GM18517 (cell line): ENCODE measurements at regions not wholly inside any gene's neighbourhood (a gene's known extent, or its start where the extent isn't known, plus 50 kb on each side); places are given as distances from the start of the nearest gene placed in this dataset.
A peak's percentile ranks its signal among the peaks of the same experiment; 100 is the strongest.

Source experiments
- ATAC-seq: cut with Tn5 transposase; IDR thresholded peaks from one replicate; pipeline ENCODE4 v1.9.1; 2021; ENCODE audit warnings: mild to moderate bottlenecking, moderate library complexity; ENCODE audit not compliant: unreplicated experiment

DNA sequence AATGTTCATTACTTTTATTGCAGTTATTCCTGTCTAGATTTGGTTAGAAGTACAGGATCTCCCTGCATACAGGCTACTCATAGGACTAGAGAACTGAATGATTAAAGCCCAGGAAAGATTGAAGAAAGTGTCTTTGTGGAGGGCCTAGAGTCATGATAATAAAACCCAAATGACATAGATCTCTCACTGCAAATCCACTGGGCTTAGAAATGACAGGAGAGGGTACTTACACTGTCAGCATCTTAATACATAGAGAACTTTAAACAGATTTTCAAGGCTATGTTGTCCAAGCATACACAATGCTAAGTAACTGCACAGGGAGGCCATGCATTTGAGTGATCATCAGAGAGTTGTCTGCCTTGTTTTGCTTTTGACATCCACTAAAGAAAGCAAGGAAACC lies 383.8 kb upstream of the MAP3K7 start:
- ATAC-seq: no peak

GRCh38 chr6:90967471-90967870 lies 380.6 kb upstream of the MAP3K7 start:
- ATAC-seq: no peak

GRCh38 chr6:90960324-90960723 lies 373.5 kb upstream of the MAP3K7 start:
- ATAC-seq: no peak

DNA sequence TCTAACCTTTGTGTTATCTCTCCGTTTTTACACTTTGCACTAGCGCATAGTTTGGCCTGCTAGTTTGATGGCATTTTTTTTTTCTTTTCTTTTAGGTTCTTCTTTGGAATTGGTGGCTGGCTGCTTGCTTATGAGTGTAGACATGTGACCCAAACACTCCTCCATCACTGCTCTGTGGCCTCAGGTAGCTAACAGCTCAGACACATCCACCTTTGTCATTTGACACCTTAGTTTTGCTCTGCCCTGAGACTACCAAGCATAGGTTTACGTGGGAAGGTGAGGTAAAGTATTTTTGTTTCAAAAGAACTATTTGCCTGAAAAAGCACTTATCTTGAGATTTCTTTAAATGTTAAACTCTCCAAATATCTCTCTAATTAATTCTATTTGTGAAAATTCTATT lies 368.4 kb upstream of the MAP3K7 start:
- no peak for ATAC-seq

DNA sequence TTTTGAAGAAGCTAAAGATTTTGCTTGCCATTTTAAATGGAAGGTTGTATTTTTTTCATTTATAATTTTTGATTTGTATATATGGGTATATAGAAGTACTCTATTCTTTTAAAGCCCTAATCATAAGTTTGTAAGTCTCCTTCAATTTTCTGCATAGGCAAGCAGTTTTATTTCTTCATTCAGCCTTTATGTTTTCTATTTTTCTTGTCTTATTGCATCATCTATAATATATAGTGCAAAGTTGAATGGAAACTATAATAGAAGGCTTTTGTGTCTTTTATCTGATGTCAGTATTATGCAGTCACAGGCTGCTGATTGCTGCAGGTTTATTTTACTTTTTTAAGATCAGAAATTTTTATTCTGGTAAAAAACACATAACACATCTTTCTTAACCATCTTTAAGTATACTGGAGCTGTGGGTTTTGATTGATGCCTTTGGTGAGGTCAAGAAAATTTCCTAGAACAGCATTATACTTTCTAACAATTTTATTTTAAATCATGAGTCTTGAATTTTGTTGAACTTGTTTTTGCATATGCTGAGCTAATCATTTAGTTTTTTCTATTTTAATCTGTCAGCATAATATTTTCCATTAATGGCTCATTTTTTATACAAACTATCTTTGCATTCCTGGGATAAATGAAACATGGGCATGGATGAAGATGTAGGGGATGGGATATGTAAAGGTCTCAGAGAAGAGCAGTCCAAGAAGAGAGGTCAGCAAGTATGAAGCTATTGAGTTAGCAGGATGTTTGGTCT lies 366.7 kb upstream of the MAP3K7 start:
- no peak for ATAC-seq

GRCh38 chr6:90952176-90952575 lies 365.3 kb upstream of the MAP3K7 start:
- ATAC-seq: no peak

DNA sequence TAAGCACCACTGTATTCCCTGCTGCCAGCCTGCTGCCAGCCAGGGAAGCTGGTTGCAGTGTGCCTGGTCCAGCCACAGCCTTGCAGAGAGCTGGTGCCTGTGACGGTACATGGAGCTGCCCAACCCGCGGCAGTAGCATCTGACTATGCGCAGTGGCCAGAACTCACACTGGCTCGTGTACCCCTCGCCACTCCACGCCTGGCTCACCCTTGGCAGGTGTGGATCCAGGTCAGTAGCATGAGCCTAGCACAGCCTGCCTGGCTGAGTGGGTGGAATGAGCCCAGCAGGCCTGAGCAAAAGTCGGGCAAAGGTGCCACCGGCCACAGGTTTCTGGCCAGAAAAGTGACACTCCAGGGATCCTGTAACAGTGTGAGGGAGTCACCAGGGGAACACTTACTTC lies 361.7 kb upstream of the MAP3K7 start:
- no peak for ATAC-seq

GRCh38 chr6:90947184-90948064 lies 360.6 kb upstream of the MAP3K7 start:
- no peak for ATAC-seq

GRCh38 chr6:90941885-90942284 lies 355.0 kb upstream of the MAP3K7 start:
- ATAC-seq: no peak

GRCh38 chr6:90940812-90941481 lies 354.1 kb upstream of the MAP3K7 start:
- peak; percentile 99 for ATAC-seq

DNA sequence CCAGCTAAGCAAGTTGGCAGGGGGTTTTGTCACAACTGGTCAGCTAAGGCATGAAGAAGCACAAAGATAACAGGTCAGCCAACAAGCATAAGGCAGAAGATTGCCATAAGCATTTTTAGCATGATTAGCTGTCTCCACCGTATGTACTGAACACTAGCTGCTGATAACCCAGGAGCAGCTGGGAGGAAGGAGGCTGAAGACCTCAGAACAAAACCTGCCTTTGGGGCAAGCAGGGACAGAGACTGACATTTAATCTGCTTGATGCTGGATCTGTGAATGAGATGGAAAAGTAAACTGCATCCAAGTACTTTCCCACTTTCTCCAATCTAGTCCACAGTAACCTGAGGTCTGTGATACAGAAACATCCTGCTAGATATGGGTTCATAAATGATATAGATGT lies 353.0 kb upstream of the MAP3K7 start:
- ATAC-seq: no peak

DNA sequence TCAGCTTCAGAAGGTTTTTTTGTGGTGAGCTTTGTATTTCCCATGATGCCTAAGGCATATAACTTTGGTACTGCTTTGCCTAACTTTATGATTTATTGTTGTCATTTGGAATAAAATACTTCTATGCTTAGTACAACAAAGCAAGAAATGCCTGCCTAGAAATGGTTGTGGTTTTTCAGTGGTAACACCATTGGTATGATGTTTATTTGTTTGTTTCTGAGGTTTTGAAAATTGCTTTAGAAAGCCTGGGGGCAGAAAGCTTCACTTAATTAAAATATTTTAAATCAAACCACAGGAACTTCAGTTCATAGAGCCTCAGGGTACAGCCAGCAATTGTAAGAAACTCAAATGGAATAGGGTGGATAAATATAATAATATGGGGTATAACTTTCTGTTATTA lies 351.2 kb upstream of the MAP3K7 start:
- no peak for ATAC-seq

DNA sequence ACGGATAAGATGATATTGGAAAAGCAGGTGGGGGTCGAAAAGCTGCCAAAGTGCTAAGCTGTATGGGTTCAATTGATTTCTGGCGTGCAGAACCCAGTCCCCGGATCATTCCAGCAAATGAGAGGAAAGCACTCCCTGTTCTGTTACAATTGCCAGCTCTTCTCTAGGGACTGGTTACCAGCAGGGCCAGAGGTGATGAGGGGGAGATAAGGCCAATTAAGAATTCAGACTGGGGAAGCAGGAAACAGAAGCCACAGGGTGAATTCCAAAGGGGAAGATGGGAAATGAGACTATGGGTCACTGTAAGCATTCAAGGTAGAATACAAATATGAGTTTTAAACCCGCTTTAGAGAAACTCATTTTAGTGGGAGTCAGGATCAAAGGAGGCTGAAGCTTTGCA lies 349.4 kb upstream of the MAP3K7 start:
- ATAC-seq: no peak

- ATAC-seq: no peak
Observed at GRCh38 chr6:90934966-90935365, 348.1 kb upstream of the MAP3K7 start.

DNA sequence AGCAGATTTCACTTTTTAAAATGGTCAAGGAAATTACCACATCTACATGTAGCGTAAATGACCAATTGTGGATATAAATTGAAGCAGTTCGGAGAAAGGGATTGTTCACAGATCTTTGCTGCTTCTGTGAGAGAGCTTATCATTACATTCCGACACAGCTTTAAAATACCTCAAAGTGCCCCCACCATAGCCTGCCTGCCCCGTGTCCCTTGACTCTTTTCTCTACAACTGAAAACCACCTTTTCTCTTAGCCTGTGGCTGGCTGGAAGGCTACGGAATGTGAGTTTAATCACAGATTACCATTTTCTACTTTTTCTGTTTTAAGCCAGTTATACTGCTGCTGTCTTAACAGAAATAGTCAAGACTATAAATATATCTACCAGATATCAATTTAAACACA lies 347.2 kb upstream of the MAP3K7 start:
- no peak for ATAC-seq

DNA sequence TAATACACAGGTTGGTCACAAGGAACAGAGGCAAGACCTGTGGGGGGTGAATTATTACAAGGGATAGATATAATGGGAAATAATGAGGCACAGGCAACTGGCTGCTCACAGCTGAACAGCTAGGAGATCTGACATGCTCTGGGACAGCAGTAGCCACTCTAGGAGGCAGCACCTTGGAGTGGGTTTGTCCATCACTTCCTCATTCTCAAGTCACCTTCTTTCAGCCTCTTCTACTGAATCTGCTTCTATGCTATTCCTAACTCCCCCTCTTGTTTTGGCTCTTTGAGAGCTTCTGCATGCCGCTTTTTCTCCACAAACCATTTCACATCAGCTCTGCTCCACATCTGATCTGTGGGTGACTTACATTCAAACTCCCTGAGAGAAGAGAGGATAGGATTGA lies 345.5 kb upstream of the MAP3K7 start:
- ATAC-seq: no peak

- ATAC-seq: no peak
Observed at GRCh38 chr6:90928051-90928450, 341.2 kb upstream of the MAP3K7 start.

GRCh38 chr6:90925726-90926125 lies 338.9 kb upstream of the MAP3K7 start:
- ATAC-seq: no peak

DNA sequence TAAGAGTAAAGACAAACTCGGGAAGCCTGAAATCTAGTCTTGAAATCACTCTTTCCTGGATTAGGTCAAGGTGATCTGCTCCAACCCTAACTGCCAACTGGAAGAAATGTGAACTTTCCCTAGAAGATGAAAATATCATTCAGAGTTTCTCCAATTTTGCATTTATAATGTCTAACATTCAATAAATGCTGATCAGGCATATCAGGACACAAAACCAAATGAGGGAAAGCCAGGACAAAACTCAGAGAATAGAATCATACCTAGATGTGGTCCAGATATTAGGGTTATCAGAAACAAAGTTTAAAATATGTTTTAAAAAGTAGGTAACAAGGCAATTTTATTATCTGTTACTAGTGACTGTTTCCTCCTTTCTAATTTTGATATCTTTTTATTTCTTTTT lies 335.5 kb upstream of the MAP3K7 start:
- ATAC-seq: no peak

DNA sequence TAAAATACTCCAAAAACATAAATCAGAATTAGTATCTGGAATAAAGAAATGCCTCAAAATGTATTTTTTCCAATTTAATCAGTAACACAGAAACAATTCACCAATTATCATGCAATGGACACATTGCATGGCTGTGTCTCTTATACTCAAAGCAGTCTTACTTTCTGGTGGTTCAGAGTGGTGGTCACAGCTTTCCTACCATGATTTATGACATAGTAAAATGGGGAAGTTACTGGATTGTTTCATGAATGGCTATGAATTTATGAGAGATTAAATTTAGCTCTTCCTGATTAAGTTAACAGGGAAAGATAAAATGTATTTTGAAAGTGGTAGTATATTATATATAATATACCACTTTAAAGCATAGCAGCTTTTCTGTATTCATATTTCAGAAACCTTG lies 331.5 kb upstream of the MAP3K7 start:
- ATAC-seq: no peak

GRCh38 chr6:90917376-90917775 lies 330.5 kb upstream of the MAP3K7 start:
- ATAC-seq: no peak

GRCh38 chr6:90916968-90917367 lies 330.1 kb upstream of the MAP3K7 start:
- ATAC-seq: no peak
